ENCODE measurements at regions not wholly inside any gene's neighbourhood (a gene's known extent, or its start where the extent isn't known, plus 50 kb on each side); places are given as distances from the start of the nearest gene placed in this dataset.

DNA sequence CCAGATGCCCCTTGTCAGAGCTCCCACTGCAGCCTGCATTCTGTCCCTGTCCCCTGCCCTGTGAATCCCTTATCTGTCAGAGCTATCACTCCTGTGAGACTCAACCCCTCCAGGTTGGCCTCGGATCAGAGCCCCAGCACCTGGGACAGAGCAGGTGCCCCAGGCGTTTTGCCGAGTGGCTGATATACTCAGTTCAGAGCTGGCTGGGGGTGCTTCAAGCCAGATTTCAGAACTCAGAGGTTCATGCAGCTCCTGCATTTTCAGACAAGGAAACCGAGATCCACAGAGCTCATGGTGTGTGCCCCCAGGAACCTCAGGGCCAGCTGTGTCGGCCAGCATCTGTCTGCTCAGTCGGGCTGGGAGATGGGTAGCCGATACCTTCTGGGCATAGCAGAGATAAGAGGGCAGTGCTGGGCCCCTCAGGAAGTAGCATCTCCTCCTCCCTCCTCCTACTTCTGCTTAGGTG, 228.0 kb upstream of the RTL1 start:
- TF ChIP-seq, protein P1, sequence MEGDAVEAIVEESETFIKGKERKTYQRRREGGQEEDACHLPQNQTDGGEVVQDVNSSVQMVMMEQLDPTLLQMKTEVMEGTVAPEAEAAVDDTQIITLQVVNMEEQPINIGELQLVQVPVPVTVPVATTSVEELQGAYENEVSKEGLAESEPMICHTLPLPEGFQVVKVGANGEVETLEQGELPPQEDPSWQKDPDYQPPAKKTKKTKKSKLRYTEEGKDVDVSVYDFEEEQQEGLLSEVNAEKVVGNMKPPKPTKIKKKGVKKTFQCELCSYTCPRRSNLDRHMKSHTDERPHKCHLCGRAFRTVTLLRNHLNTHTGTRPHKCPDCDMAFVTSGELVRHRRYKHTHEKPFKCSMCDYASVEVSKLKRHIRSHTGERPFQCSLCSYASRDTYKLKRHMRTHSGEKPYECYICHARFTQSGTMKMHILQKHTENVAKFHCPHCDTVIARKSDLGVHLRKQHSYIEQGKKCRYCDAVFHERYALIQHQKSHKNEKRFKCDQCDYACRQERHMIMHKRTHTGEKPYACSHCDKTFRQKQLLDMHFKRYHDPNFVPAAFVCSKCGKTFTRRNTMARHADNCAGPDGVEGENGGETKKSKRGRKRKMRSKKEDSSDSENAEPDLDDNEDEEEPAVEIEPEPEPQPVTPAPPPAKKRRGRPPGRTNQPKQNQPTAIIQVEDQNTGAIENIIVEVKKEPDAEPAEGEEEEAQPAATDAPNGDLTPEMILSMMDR (IDR thresholded peaks at IDR 0.05; ENCODE audit: control extremely low read depth, extremely low read depth), result no peak

DNA sequence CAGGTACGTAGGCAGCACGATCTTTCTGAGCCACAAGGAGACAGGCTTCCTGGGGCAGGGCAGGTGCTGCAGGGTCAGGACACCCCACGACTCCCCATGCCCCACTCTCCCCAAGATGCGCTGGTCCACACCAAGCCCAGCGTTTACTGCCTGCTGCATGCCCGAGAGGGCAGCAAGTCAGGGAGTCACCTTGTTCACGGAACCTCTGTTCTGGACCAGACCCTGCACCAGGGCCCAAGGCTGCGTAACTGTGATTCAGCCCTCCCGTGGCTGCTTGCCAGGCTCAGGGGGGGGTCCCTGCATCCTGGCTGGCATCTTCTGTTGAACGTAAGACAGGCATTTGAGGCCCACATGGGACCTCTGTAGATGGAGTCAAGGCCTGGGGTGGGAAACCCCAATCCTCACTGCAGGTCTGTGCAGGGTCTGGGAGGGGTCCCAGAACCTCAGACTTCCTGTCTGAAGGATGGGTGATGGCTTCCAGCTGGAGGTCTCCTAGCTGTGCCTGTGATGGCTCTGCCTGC, 228.6 kb upstream of the RTL1 start:
- ATAC-seq (ENCODE audit: insufficient read depth, low FRiP score) (no peak), DNase-seq (no peak)
- Histone ChIP-seq H3K36me3 (ENCODE audit: control insufficient read depth in 4 of 4, insufficient read depth in 4 of 4, low read length in 4 of 4) (no peaks in the 10 kb centered on the region), H3K27me3 (ENCODE audit: control insufficient read depth in 3 of 3, insufficient read depth in 3 of 3, low read length in 2 of 3) (peaks cover 0 to 15% (median 0%) of the 10 kb centered on the region in 3 donors), H3K9ac (ENCODE audit: insufficient read depth in 1 of 2, low read length in 2 of 2) (no peak overlapping the region), H3K4me1 (ENCODE audit: control insufficient read depth in 5 of 5, insufficient read depth in 5 of 5, low read length in 5 of 5) (no peaks in the 10 kb centered on the region), H3K4me3 (no peak overlapping the region), H3K27ac (ENCODE audit: low read depth in 1 of 2, low read length in 1 of 2) (no peak overlapping the region), H3K9me3 (ENCODE audit: control insufficient read depth in 4 of 4, insufficient read depth in 3 of 4, low read length in 3 of 4) (peaks cover 0 to 6% (median 0%) of the 10 kb centered on the region in 4 donors)
- TF ChIP-seq, protein P1 (IDR thresholded peaks at IDR 0.05; ENCODE audit: control extremely low read depth, extremely low read depth), result no peak
- 76 to 83% methylated on average over 10 of the region's 10 CpGs for WGBS, 2 donors

More for the DNA sequence above, 228.0 kb upstream of the RTL1 start:
- 53 to 68% methylated on average over 7 of the region's 7 CpGs for WGBS, 2 donors
- Histone ChIP-seq H3K27ac (ENCODE audit: low read depth in 1 of 2, low read length in 1 of 2) (no peak overlapping the region), H3K4me3 (no peak overlapping the region), H3K4me1 (ENCODE audit: control insufficient read depth in 5 of 5, insufficient read depth in 5 of 5, low read length in 5 of 5) (no peaks in the 10 kb centered on the region), H3K27me3 (ENCODE audit: control insufficient read depth in 3 of 3, insufficient read depth in 3 of 3, low read length in 2 of 3) (peaks cover 0 to 15% (median 0%) of the 10 kb centered on the region in 3 donors), H3K9ac (ENCODE audit: insufficient read depth in 1 of 2, low read length in 2 of 2) (no peak overlapping the region), H3K9me3 (ENCODE audit: control insufficient read depth in 4 of 4, insufficient read depth in 3 of 4, low read length in 3 of 4) (peaks cover 0 to 6% (median 0%) of the 10 kb centered on the region in 4 donors), H3K36me3 (ENCODE audit: control insufficient read depth in 4 of 4, insufficient read depth in 4 of 4, low read length in 4 of 4) (no peaks in the 10 kb centered on the region)
- DNase-seq (no peak), ATAC-seq (ENCODE audit: insufficient read depth, low FRiP score) (no peak)

DNA sequence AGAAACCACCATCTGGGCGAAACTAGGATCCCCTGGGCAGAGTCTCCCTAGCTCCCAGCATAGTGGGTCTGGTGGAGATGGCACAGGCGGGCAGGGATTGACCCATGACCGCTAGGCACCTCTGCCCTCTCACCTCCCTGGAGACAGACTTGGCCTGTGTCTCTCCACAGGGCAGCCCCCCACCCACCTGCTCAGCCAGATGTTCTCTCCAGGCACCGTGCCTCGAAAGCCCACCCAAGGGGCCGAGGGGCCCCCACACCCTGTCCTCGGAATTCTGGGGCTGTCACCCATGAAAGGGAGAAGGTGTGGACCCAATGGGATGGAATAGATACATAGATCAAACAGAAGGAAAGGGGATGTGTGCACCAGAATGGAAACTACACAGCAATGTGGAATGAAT, 229.1 kb upstream of the RTL1 start:
- 82 to 88% methylated on average over 7 of the region's 7 CpGs for WGBS, 2 donors
- no peaks in the 10 kb centered on the region for H3K36me3 ChIP-seq (ENCODE audit: control insufficient read depth in 4 of 4, insufficient read depth in 4 of 4, low read length in 4 of 4)

More for the DNA sequence above, 229.1 kb upstream of the RTL1 start:
- DNase-seq, result no peak
- Histone ChIP-seq H3K27ac (ENCODE audit: low read depth in 1 of 2, low read length in 1 of 2) (no peak overlapping the region), H3K9me3 (ENCODE audit: control insufficient read depth in 4 of 4, insufficient read depth in 3 of 4, low read length in 3 of 4) (peaks cover 0 to 6% (median 0%) of the 10 kb centered on the region in 4 donors), H3K27me3 (ENCODE audit: control insufficient read depth in 3 of 3, insufficient read depth in 3 of 3, low read length in 2 of 3) (peaks cover 0 to 15% (median 0%) of the 10 kb centered on the region in 3 donors), H3K4me3 (no peak overlapping the region), H3K4me1 (ENCODE audit: control insufficient read depth in 5 of 5, insufficient read depth in 5 of 5, low read length in 5 of 5) (no peaks in the 10 kb centered on the region), H3K9ac (ENCODE audit: insufficient read depth in 1 of 2, low read length in 2 of 2) (no peak overlapping the region)
- ATAC-seq (ENCODE audit: insufficient read depth, low FRiP score), result no peak
- TF ChIP-seq, protein P1 (IDR thresholded peaks at IDR 0.05; ENCODE audit: control extremely low read depth, extremely low read depth), result no peak
